HK-2 (cell line): ENCODE measurements at regions not wholly inside any gene's neighbourhood (a gene's known extent, or its start where the extent isn't known, plus 50 kb on each side); places are given as distances from the start of the nearest gene placed in this dataset.
A peak's percentile ranks its signal among the peaks of the same experiment; 100 is the strongest.

Source experiments
- DNase-seq: peaks from one replicate; pipeline ENCODE4 v3.0.0-alpha.2; 2018; ENCODE audit not compliant: unreplicated experiment

DNA sequence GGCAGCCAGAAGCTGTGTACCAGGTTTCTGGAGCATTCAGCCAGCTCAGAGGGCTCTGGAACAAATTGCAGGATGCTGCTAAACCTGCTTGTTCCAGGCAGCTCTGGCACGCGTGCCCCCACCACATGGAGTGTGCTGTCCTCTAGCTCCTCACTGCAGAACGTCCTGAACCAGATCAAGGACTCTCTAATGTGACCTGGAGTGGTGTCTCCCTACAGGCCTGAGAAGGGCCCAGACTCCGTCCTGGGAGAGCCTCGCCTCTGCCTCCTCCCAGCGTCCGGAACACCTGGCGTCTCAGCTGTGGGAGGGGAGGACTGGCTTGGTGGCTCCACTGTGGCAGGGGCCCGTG is 115.6 kb upstream of the GPC1 start:
- DNase-seq, result no peak

DNA sequence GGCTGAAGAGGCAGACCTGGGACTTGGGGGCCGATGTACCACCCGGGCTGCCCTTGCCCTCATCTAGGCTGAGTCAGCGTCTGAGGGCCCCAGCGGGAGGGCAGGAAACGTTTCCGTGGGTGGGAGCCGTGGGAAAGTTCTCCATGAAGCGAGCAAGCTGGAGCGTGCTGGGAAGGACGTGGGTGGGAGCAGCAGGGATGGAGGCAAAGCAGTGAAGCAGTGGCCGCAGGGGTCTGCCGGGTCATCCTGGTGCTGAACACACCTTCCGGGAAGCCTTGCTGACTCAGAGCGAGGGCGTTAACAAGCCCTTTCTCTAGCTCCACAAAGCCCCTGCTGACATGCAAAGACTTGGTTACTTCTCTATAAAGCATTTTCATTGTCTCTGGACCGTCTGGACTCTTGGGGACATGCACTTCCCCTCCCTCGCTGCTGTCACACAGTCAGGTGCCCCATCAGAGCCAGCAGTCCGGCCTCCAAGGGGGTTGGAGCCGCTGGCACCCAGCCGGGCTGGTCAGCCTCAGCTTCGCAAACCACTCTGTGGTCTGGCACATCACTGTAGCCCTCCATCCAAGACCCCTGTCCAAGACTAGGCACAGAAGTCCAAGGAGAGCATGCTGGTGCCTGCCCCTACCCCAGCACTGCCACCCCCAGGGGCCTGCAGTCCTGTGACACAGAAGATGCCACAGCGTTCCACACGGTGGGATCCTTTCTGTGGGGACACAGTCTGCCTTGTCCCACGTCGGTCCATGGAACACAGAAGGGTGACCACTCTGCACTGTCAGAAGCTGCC is 115.1 kb upstream of the GPC1 start:
- DNase-seq, result peak; percentile 37

DNA sequence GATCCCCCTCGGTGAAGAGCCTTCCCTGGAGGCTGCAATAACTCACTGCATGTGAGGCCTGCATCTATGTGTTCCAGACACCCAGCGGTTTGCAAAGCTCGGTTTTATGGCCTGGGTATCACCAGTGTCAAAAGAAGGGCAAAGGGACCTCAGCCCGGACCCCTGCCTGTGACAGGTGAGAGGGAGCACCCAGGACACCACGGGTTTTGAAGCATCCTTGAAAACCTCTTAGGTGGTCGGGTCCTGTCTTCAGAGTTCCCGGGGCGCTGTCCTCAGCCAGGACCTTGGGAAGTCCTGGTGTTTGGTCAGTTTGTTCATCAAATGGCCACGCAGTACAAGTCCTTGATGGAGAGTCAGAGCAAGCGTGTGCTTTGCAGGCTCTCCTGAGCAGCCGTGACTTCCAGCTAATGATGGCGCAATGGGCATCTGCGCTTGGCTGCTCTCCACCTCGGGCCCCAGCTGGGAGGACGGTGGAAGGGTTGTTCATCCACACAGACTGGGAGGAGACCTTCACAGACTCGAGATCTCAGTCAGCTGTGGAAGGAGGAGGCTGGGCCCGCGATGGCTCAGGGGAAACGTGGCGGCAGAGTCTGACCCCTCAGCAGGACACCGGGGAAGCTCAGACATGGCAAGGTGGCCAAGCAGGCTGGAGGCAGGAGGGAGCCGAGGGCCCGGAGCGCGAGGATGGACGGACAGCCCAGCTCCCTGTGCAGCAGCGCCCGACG is 113.1 kb upstream of the GPC1 start:
- no peak for DNase-seq

DNA sequence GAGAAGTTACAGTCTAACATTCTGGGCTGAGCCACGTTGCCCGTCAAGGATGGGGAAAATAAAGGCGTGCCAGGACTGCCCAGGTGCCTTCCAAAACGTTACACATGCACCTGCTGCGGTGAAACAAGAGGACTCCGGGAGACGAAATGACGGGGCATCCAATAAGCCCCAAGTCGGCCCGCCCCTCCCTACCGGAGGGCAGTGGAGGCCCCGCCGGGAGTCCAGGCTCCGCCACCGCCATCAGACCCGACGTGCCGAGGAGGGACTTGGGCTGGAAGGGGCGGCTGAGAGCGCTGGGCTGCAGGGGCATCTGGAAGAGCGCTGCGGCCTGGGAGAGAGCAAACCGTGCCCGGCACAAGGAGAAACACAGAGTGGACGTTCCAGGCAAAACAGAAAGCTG is 112.5 kb upstream of the GPC1 start:
- no peak for DNase-seq

DNA sequence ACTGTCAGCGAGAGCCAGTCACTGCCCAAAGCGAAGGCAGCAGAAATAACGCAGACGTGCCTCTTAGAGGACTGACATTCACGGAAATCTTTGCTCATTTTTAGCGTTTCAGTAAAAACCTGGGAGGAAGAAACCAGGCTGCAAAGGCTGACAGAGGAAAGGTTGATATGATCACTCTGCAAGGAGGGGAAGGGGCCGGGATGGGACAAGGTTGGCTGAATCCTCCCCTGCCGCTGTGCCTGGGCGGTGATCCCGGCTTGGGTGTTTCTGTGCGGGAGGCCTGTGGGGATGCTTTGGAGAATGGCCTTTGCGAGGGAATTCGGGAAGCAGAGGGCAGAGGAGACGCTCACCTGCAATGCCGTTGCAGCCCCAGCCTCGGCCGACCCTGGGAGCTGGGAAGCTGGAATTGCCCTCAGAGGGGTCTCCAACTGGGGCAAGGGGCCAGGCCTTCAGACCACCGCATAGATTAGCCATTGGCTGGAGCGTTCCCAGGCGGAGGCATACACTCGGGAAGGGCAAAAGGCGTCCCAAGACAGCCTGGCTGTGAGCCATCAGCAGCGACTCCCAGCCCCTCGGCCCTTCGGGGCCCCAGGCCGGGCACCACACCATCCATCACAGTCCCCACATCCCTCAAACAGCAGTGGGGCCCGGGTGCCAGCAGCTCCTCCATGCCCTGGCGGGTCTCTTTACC is 111.7 kb upstream of the GPC1 start:
- no peak for DNase-seq

DNA sequence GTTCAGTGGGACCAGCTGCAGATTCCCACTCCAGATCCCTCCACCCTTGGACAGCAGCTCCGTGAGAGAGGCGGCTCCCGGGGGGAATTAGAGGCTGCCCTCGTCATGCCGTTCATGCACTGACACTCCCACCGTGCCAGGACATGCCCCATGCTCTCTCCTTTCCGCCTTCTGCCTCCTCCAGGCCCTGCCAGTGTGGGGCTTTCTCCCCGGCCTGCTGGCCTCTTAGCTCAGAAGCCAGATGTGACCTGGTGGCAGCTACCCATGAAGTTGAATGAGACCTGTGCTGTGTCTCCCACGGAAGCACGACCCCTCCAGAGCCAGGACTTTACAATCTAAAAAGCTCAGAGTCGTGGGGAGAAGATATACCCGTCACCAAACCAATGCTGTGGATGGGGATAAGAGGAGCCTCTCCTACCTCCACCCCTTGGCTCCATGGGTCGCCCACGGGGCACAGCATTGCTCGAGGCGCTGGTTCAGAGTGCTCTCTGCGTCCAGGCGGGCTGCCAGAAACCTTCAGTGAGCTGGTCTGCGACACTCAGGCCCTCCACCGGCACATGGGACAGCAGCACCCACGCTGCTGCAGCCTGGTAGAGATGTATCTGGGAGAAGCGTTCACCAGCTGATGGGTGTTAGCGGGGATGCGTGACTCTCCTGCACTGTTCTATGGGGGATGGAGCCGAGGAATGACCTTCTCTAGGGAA is 111.0 kb upstream of the GPC1 start:
- DNase-seq, result no peak

DNA sequence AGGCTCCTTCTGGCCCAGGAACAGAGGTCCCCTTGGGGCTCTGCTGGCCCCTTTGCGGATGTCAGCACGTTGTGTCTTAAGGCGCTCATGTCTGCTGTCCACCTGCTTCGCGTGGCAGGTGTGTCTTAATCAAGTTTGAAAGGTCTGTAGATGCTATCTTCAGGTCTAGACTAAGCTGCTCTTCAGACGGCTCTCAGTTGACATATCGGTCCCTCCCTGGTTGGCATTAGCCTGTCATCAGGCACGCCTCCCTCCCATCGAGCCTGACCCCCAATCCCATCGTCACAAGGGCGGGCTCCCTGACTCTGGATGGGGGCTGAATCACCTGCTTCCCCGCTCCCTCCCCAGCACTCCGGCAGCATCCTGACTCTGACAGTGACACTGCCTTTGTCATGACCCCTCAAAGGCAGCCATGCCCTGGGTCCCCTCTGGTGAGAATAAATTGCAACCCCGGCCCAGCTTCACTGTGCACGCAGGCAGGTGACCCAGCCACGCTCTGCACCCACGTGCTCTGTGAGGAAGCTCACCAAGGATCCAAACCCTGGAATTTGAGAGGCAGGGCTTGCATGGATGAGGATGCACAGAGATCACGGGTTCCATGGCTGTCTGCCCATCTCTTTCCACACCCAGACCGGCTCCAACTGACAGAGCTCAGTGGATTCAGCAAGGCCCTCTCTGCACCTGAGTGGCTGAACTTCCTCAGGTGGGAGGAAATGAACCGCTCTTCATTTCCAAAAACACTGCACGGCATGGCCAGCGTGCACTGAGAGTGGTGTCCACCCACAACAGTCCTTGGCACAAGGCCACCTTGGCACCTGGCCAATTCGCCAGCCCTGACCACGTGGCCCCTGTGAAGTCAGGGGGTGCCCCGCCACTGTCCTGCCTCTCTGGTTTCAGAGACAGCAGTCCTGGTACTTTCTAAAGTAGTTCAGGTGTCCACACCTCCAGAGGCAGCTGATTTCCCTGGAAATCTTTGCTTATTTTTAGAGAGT is 110.2 kb upstream of the GPC1 start:
- peak; percentile 21 for DNase-seq

DNA sequence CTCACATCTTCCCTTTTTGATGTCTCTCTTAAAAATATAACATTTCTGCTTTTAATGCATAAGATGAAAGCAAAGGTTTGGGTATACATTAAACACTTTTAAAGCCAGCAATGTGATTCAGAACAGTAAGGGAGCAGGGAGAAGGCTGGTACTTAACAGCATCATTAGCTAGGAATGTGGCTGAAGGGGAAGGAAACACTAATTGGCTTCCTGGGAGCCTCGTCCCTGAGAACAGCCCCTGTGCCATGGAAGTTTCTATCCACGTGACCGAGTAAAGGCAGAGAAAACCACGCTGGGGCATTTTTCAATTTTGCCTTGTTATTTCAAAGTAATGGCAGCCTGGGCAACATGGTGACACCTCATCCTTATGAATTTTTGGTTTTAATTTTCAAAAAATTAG is 109.2 kb upstream of the GPC1 start:
- no peak for DNase-seq

DNA sequence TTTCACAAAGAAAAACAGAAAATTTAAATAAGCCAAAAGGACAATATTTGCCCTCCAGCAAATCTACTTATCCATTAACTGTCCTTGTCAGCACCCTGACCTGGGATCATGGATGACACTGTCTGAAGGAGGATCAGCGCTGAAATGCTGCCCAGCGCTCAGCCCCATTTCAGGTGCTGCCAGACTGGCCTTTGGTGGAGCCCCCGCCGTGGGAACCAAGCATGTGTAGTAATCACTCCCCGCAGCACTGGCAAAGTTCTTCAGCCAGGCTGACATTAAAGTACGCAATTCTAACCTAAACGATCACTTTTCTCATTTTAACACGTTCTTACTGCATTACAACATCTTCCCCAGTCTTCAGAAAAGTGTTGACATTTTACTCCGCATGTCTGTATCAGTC is 108.6 kb upstream of the GPC1 start:
- no peak for DNase-seq

DNA sequence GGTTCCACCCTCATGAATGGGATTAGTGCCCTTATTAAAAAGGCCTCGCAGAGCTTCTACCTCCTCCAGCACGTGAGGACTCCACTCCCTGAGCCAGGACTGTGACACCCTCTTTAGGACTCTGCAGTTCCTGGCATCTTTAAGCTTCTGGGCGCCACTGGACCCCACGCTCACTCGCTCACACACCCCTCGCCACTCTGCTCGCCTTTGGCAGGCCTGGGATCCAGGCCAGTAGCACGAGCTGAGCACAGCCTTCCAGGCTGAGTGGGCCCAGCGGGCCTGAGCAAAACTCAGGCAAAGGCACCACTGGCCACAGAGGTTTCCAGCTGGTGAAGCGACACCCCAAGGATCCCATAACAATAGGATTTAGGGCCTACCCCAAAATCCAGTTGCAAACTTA is 107.9 kb upstream of the GPC1 start:
- no peak for DNase-seq

DNA sequence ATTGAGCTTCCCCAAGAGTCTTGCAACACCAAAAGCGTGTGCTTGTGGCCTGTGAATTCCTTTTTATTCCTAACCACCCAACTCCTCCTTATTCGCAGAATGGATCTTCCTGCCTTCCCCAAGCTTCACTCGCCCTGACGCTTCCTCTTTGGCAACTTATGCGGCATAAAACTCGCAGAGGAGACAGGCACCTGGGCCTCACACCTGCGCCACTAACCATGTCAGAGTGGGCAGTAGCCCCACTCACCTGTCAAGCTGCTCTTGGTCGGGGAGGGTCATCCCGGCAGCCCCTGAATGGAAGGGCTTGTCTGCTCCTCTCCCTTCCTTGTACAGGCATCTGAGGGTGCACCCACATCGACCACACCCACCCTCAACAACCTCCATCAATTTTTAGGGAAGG is 106.9 kb upstream of the GPC1 start:
- DNase-seq, result no peak

DNA sequence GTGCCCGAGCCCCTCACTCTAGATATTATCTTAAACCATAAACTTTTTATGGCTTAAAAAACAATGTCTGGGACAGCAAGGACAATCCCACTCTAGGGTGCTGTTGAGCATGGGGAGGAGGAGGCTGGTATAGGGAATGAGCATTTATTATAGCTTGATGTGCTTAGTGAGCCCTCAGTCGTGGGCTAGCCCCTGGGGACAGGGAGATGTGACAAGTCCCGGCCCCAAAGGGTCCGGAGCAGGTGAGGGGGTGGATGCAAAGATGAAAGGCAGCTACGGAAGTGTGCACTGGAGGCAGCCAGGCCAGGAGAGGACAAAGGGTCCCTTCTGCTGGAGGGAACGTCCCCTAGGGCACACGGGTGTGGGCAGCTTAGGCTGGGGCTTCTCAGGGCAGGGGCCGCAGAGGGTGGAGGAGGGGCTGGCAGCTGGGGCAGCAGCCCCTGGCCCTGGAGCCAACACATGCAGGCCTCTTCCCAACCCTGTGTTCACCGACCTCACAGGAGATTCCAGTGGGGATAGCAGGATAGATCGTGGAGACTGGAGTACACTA is 106.3 kb upstream of the GPC1 start:
- no peak for DNase-seq

DNA sequence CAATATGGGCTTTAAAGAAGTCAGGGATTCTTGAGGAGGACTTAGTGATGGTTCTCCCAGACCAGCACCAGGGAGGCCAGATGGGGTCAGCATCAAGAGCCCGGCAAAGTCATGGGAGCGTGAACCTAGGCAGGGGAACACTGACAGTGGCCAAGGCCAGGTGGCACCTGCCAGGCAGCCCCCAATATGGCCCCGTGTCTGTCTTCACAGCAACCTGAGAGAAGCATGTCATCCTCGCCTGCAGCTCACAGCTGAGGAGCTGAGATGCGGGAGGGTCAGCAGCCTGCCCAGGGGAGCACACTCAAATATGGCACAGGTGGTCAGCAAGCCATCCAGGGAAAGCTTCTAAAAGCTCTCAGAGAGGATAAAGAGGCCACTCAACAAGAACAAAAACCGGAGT is 105.7 kb upstream of the GPC1 start:
- DNase-seq, result no peak

DNA sequence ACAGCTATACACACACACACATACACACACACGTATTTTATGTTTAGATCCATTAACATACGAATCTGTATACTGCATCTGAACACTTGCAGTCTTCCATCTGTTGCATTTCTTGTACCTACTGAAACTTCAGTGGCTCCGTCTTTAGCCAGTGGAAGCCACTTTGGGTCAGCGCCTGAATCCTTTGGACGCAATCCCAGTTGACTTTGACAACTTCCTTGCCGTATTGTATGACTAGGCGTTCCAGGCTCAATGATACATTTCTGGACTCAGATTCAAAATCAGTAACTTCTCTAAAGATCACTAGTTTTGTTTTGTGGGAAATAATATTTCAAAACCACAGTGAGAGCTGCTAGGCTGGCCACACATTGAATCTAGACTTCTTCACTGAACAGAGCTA is 101.5 kb upstream of the GPC1 start:
- no peak for DNase-seq

DNA sequence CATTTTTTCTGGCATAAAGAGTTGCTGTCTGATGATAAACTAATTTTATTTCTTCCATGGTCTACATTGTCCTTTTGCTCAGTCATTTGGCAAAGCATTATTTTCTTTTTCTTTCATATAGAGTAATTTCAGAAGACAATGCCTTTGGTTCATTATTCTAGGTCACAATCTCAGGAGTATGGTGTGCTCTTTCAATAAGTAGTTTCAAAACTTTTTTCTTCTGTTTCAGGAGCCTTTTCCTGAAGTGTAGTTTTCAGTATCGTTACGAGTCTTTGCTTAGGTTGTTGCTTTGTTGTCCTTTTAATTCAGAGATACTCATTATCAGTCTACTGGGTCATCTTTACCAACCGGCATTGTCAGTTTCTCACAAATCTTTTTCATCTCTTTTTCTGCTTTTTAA is 100.4 kb upstream of the GPC1 start:
- DNase-seq, result no peak

DNA sequence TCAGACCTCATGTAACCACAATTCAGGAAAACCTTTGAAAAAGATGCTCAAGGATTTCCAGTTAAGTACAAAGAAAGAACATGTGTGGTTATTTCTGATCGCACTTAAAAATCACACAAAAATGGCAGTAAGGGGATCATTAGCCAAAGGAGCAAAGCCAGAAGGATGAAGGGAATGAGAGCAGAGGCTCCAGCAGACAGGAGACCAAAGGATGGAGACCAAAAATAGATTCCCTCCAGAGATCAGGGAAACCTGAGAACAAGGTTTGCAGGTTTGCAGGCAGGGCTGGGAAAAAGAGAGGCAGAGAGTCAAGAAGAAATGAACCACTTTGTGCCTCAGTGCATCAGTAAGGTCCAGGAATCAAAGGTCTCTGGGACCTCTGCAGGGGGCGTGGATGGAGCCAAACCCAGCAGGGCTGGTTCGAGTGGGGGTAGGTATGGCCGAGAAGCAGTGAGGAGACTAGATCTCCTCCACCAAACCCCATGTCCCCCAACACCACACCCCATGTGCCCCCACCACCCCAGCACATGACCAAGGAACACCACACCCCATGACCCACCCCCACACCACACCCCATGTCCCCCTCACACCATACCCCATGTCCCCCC is 98.5 kb upstream of the GPC1 start:
- no peak for DNase-seq

DNA sequence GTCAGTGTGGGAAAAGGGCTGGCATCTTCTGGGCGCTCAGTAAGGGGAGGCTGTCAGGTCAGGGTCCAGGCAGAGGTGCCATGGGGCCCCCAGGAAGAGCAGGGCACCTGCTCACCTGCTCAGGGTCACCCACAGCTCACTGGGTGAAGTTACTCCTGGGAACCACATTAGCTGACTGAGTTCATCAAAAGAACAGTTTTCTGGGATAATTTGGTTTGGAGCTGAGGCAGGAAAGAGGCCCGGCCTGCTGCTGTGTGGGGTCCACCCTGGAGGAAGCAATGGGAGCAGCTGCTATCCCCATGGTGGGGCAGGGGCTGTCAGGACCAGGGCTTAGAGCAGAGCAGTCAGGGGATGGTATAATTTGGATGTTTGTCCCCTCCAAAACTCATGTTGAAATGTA is 97.2 kb upstream of the GPC1 start:
- no peak for DNase-seq

DNA sequence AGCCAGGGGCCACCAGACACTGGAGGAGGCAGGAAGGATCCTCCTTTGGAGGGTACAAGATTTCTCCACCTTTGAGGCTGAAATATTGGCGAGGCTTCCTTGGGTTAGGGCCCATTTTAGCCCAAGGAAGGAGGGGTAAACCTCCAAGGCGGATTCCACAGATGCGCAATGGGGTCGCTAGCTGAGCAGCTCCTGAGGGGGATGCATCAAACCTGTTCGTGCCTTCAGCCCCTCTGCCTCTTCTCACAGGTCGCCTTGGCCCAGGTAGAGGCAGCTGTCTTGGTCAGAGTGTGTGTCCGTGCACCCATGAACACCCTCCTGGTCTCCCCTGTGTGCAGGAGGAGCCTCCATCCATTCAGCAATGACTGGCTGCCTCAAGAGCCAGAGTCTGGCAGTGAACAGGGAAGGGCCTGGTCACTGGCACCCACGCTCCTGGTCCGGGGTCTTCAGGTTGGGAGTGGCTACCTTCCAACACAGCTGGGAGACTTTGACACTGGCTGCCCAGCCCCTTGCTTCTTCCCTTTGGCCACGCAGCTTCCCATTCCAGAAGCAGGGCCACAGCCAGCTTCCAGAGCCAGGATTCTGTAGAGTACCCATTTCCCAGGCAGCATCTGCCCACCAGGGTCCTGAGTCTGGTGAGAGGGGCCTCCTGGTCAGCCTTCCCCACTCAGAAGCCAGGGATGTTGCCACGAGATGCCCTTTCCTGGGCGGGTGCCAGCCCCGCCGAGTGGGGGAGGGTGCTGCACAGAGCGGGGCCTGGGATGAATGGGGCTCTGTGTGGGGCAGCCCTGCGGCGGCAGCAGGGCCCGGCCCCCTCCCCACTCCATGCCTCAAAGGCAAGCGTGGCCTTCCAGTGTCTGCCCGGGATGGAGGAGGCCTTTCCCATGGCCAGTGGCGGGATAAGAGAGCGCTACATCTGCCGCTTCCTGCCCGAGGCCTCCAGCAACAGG is 95.8 kb upstream of the GPC1 start:
- no peak for DNase-seq

DNA sequence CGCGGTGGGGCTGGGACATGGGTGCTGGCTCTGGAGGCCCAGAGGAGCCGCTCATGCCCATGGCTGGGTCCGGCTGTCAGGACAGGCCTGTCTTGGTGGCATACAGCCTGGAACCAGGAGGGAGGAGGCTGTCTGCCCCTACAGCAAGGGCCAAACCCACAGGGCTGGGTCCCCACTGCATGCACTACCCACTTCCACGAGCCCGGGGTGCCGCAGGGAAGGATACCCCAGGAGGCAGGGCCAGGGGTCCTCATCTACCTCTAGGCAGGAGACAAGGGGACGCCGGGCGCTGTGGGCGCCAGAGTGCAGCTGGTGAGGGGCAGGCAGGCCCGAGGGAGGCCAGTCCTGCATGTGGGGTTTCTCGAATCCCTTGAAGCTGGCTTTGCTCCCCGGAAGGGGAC is 95.1 kb upstream of the GPC1 start:
- DNase-seq, result no peak
